ENCODE measurements at regions not wholly inside any gene's neighbourhood (a gene's known extent, or its start where the extent isn't known, plus 50 kb on each side); places are given as distances from the start of the nearest gene placed in this dataset.
"Not testable (repeated sequence)": the region's sequence is repeated elsewhere in the genome, so short reads cannot be mapped to it uniquely, and the experiment has no call there.

DNA sequence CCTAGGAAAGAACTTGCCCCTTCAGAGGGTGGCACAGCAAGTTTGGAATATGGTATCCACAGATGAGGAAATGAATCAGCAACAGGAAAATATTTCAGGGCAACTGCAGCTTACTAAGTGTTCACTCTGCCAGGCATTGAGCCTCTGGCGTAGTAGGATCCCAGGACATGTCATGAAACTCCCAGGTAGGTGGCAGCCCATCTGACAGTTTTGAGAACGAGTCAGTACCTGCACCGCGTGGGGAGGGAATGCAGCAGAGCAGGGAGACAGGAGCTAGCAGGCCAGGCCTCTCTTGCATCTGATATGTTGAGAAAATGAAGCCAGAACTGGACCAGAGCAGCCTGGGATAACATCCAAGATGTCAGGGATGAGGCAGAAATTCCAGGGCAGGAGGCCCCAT is 208.6 kb downstream of the BCL2L11 start:
- H3K27ac ChIP-seq (ENCODE audit: insufficient read depth, low read depth, low read length); CTCF ChIA-PET; H3K9ac ChIP-seq (replicated peaks; ENCODE audit: extremely low read depth, insufficient read depth, low read length); H3K4me1 ChIP-seq (ENCODE audit: control insufficient read depth, extremely low read depth, insufficient read depth, low read length); BruUV-seq (replicated peaks); H3K4me2 ChIP-seq (ENCODE audit: insufficient read depth, low read length); H3K9me1 ChIP-seq (replicated peaks; ENCODE audit: control insufficient read depth, extremely low read depth, insufficient read depth, low read length); intact Hi-C loops (cut with micrococcal nuclease); H3K4me3 ChIP-seq (replicated peaks in 1 of 3; ENCODE audit: insufficient read depth in 1 of 3, low read depth in 1 of 3, low read length in 3 of 3); dilution Hi-C loops (cut with MboI; ENCODE audit: extremely low pct_ligation_motif_present, low sequenced_read_pairs); H3K36me3 ChIP-seq (ENCODE audit: control insufficient read depth in 2 of 2, extremely low read depth in 1 of 2, insufficient read depth in 2 of 2, low read length in 2 of 2); H2AFZ ChIP-seq (ENCODE audit: low read depth, low read length); H3K27me3 ChIP-seq (ENCODE audit: control insufficient read depth in 2 of 2, insufficient read depth in 2 of 2, low read length in 2 of 2); H4K20me1 ChIP-seq (replicated peaks; ENCODE audit: control insufficient read depth, extremely low read depth, insufficient read depth, low read length); H3K79me2 ChIP-seq (ENCODE audit: control insufficient read depth, insufficient read depth, low read length); H3K9me3 ChIP-seq (replicated peaks; ENCODE audit: control insufficient read depth, insufficient read depth, low read length); POLR2A ChIA-PET; DNase-seq (ENCODE audit: low read depth, low spot score): not testable (repeated sequence)
- peak; percentile 63 for FAIRE-seq

- intact Hi-C loops (cut with micrococcal nuclease); H3K9me1 ChIP-seq (replicated peaks; ENCODE audit: control insufficient read depth, extremely low read depth, insufficient read depth, low read length); H3K4me3 ChIP-seq (replicated peaks in 1 of 3; ENCODE audit: insufficient read depth in 1 of 3, low read depth in 1 of 3, low read length in 3 of 3); BruUV-seq (replicated peaks); H3K27me3 ChIP-seq (ENCODE audit: control insufficient read depth in 2 of 2, insufficient read depth in 2 of 2, low read length in 2 of 2); H4K20me1 ChIP-seq (replicated peaks; ENCODE audit: control insufficient read depth, extremely low read depth, insufficient read depth, low read length); DNase-seq (ENCODE audit: low read depth, low spot score); H3K36me3 ChIP-seq (ENCODE audit: control insufficient read depth in 2 of 2, extremely low read depth in 1 of 2, insufficient read depth in 2 of 2, low read length in 2 of 2); H3K4me2 ChIP-seq (ENCODE audit: insufficient read depth, low read length); H2AFZ ChIP-seq (ENCODE audit: low read depth, low read length); H3K79me2 ChIP-seq (ENCODE audit: control insufficient read depth, insufficient read depth, low read length); CTCF ChIA-PET; H3K9ac ChIP-seq (replicated peaks; ENCODE audit: extremely low read depth, insufficient read depth, low read length); POLR2A ChIA-PET; H3K4me1 ChIP-seq (ENCODE audit: control insufficient read depth, extremely low read depth, insufficient read depth, low read length); H3K27ac ChIP-seq (ENCODE audit: insufficient read depth, low read depth, low read length); dilution Hi-C loops (cut with MboI; ENCODE audit: extremely low pct_ligation_motif_present, low sequenced_read_pairs); H3K9me3 ChIP-seq (replicated peaks; ENCODE audit: control insufficient read depth, insufficient read depth, low read length); FAIRE-seq: not testable (repeated sequence)
These were observed 210.5 kb downstream of the BCL2L11 start for GRCh38 chr2:111331099-111331724.

GRCh38 chr2:111335220-111335907 is 214.7 kb downstream of the BCL2L11 start:
- FAIRE-seq; H3K9me3 ChIP-seq (replicated peaks; ENCODE audit: control insufficient read depth, insufficient read depth, low read length); dilution Hi-C loops (cut with MboI; ENCODE audit: extremely low pct_ligation_motif_present, low sequenced_read_pairs); H3K79me2 ChIP-seq (ENCODE audit: control insufficient read depth, insufficient read depth, low read length); H3K4me1 ChIP-seq (ENCODE audit: control insufficient read depth, extremely low read depth, insufficient read depth, low read length); H3K4me2 ChIP-seq (ENCODE audit: insufficient read depth, low read length); H2AFZ ChIP-seq (ENCODE audit: low read depth, low read length); POLR2A ChIA-PET; H3K9me1 ChIP-seq (replicated peaks; ENCODE audit: control insufficient read depth, extremely low read depth, insufficient read depth, low read length); H4K20me1 ChIP-seq (replicated peaks; ENCODE audit: control insufficient read depth, extremely low read depth, insufficient read depth, low read length); BruUV-seq (replicated peaks); H3K27ac ChIP-seq (ENCODE audit: insufficient read depth, low read depth, low read length); H3K9ac ChIP-seq (replicated peaks; ENCODE audit: extremely low read depth, insufficient read depth, low read length); H3K36me3 ChIP-seq (ENCODE audit: control insufficient read depth in 2 of 2, extremely low read depth in 1 of 2, insufficient read depth in 2 of 2, low read length in 2 of 2); DNase-seq (ENCODE audit: low read depth, low spot score); CTCF ChIA-PET; H3K4me3 ChIP-seq (replicated peaks in 1 of 3; ENCODE audit: insufficient read depth in 1 of 3, low read depth in 1 of 3, low read length in 3 of 3); H3K27me3 ChIP-seq (ENCODE audit: control insufficient read depth in 2 of 2, insufficient read depth in 2 of 2, low read length in 2 of 2); intact Hi-C loops (cut with micrococcal nuclease): not testable (repeated sequence)

GRCh38 chr2:111338474-111338873 is 217.8 kb downstream of the BCL2L11 start:
- FAIRE-seq = peak; percentile 70
- H3K27ac ChIP-seq (ENCODE audit: insufficient read depth, low read depth, low read length); H3K79me2 ChIP-seq (ENCODE audit: control insufficient read depth, insufficient read depth, low read length); H4K20me1 ChIP-seq (replicated peaks; ENCODE audit: control insufficient read depth, extremely low read depth, insufficient read depth, low read length); BruUV-seq (replicated peaks); H2AFZ ChIP-seq (ENCODE audit: low read depth, low read length); dilution Hi-C loops (cut with MboI; ENCODE audit: extremely low pct_ligation_motif_present, low sequenced_read_pairs); CTCF ChIA-PET; DNase-seq (ENCODE audit: low read depth, low spot score); H3K4me3 ChIP-seq (replicated peaks in 1 of 3; ENCODE audit: insufficient read depth in 1 of 3, low read depth in 1 of 3, low read length in 3 of 3); H3K4me2 ChIP-seq (ENCODE audit: insufficient read depth, low read length); H3K9me1 ChIP-seq (replicated peaks; ENCODE audit: control insufficient read depth, extremely low read depth, insufficient read depth, low read length); H3K36me3 ChIP-seq (ENCODE audit: control insufficient read depth in 2 of 2, extremely low read depth in 1 of 2, insufficient read depth in 2 of 2, low read length in 2 of 2); H3K27me3 ChIP-seq (ENCODE audit: control insufficient read depth in 2 of 2, insufficient read depth in 2 of 2, low read length in 2 of 2); H3K4me1 ChIP-seq (ENCODE audit: control insufficient read depth, extremely low read depth, insufficient read depth, low read length); intact Hi-C loops (cut with micrococcal nuclease); H3K9ac ChIP-seq (replicated peaks; ENCODE audit: extremely low read depth, insufficient read depth, low read length); POLR2A ChIA-PET; H3K9me3 ChIP-seq (replicated peaks; ENCODE audit: control insufficient read depth, insufficient read depth, low read length): not testable (repeated sequence)
